ENCODE measurements at regions not wholly inside any gene's neighbourhood (a gene's known extent, or its start where the extent isn't known, plus 50 kb on each side); places are given as distances from the start of the nearest gene placed in this dataset.
"Not testable (repeated sequence)": the region's sequence is repeated elsewhere in the genome, so short reads cannot be mapped to it uniquely, and the experiment has no call there.

- H3K4me3 Mint-ChIP-seq = peak overlapping the region; percentile 62
- peak; percentile 29 for DNase-seq
- not testable (repeated sequence) for H3K27me3 Mint-ChIP-seq (ENCODE audit: low read depth); H3K36me3 Mint-ChIP-seq (ENCODE audit: low read depth); H3K27ac Mint-ChIP-seq; H3K9me3 Mint-ChIP-seq; H3K4me1 Mint-ChIP-seq (ENCODE audit: low read depth)
- intact Hi-C loops (cut with micrococcal nuclease) = loop anchor here (1.0 to 5.0 kb wide), 3 partner anchors 128 to 389 kb away; partner anchors contain the start of gene MZT2A
- CTCF ChIA-PET = interaction anchor here (1.0 to 2.9 kb wide), 4 partner anchors 16 to 130 kb away, joined by 3 to 17 read pairs (median 10); no protein-coding TSS in a partner anchor
Measured at GRCh38 chr2:131802351-131802836, 274.7 kb downstream of the CCDC74A start.

- DNase-seq; H3K36me3 Mint-ChIP-seq (ENCODE audit: low read depth); H3K27ac Mint-ChIP-seq; CTCF ChIA-PET; H3K27me3 Mint-ChIP-seq (ENCODE audit: low read depth); H3K9me3 Mint-ChIP-seq; H3K4me1 Mint-ChIP-seq (ENCODE audit: low read depth); H3K4me3 Mint-ChIP-seq: not testable (repeated sequence)
- intact Hi-C loops (cut with micrococcal nuclease) = loop anchor here (5.0 kb wide), 1 partner anchor 311 kb away; the partner anchor contains the start of gene MZT2A
Measured at GRCh38 chr2:131803237-131803636, 275.5 kb downstream of the CCDC74A start.

- H3K27me3 Mint-ChIP-seq (ENCODE audit: low read depth); H3K4me1 Mint-ChIP-seq (ENCODE audit: low read depth); CTCF ChIA-PET; H3K4me3 Mint-ChIP-seq; H3K36me3 Mint-ChIP-seq (ENCODE audit: low read depth); intact Hi-C loops (cut with micrococcal nuclease); H3K27ac Mint-ChIP-seq; H3K9me3 Mint-ChIP-seq; DNase-seq: not testable (repeated sequence)
Measured at GRCh38 chr2:131812605-131813004, 284.9 kb downstream of the CCDC74A start.

- H3K36me3 Mint-ChIP-seq (ENCODE audit: low read depth); intact Hi-C loops (cut with micrococcal nuclease); H3K4me1 Mint-ChIP-seq (ENCODE audit: low read depth); H3K27ac Mint-ChIP-seq; DNase-seq; CTCF ChIA-PET; H3K27me3 Mint-ChIP-seq (ENCODE audit: low read depth); H3K4me3 Mint-ChIP-seq; H3K9me3 Mint-ChIP-seq: not testable (repeated sequence)
Measured at GRCh38 chr2:131813378-131813777, 285.7 kb downstream of the CCDC74A start.

- H3K9me3 Mint-ChIP-seq; CTCF ChIA-PET; H3K36me3 Mint-ChIP-seq (ENCODE audit: low read depth); DNase-seq; intact Hi-C loops (cut with micrococcal nuclease); H3K4me1 Mint-ChIP-seq (ENCODE audit: low read depth); H3K4me3 Mint-ChIP-seq; H3K27me3 Mint-ChIP-seq (ENCODE audit: low read depth); H3K27ac Mint-ChIP-seq: not testable (repeated sequence)
Measured at GRCh38 chr2:131818267-131818973, 290.7 kb downstream of the CCDC74A start.

- H3K27me3 Mint-ChIP-seq (ENCODE audit: low read depth); intact Hi-C loops (cut with micrococcal nuclease); CTCF ChIA-PET: not testable (repeated sequence)
Measured at GRCh38 chr2:131822237-131822721, 294.6 kb downstream of the CCDC74A start.

GRCh38 chr2:131823058-131823457, 295.4 kb downstream of the CCDC74A start:
- H3K9me3 Mint-ChIP-seq; H3K36me3 Mint-ChIP-seq (ENCODE audit: low read depth); DNase-seq; CTCF ChIA-PET; H3K27me3 Mint-ChIP-seq (ENCODE audit: low read depth); intact Hi-C loops (cut with micrococcal nuclease); H3K4me1 Mint-ChIP-seq (ENCODE audit: low read depth); H3K27ac Mint-ChIP-seq; H3K4me3 Mint-ChIP-seq: not testable (repeated sequence)

More at GRCh38 chr2:131822237-131822721, 294.6 kb downstream of the CCDC74A start:
- not testable (repeated sequence) for DNase-seq; H3K36me3 Mint-ChIP-seq (ENCODE audit: low read depth); H3K9me3 Mint-ChIP-seq; H3K4me1 Mint-ChIP-seq (ENCODE audit: low read depth); H3K4me3 Mint-ChIP-seq; H3K27ac Mint-ChIP-seq

- H3K27me3 Mint-ChIP-seq (ENCODE audit: low read depth); intact Hi-C loops (cut with micrococcal nuclease); H3K36me3 Mint-ChIP-seq (ENCODE audit: low read depth): not testable (repeated sequence)
Measured at GRCh38 chr2:131824986-131825385, 297.3 kb downstream of the CCDC74A start.

GRCh38 chr2:131827481-131828163, 299.9 kb downstream of the CCDC74A start:
- no peak overlapping the region for H3K27ac Mint-ChIP-seq
- CTCF ChIA-PET = no interaction called here
- no peaks in the 10 kb centered on the region for H3K9me3 Mint-ChIP-seq
- DNase-seq = no peak
- H3K36me3 Mint-ChIP-seq (ENCODE audit: low read depth) = no peaks in the 10 kb centered on the region
- H3K27me3 Mint-ChIP-seq (ENCODE audit: low read depth) = peaks cover 4% of the 10 kb centered on the region
- H3K4me3 Mint-ChIP-seq = no peak overlapping the region
- no peaks in the 10 kb centered on the region for H3K4me1 Mint-ChIP-seq (ENCODE audit: low read depth)
- intact Hi-C loops (cut with micrococcal nuclease) = no loop called here

More at GRCh38 chr2:131824986-131825385, 297.3 kb downstream of the CCDC74A start:
- H3K4me3 Mint-ChIP-seq; H3K4me1 Mint-ChIP-seq (ENCODE audit: low read depth); DNase-seq; CTCF ChIA-PET; H3K27ac Mint-ChIP-seq; H3K9me3 Mint-ChIP-seq: not testable (repeated sequence)

- Mint-ChIP-seq H3K36me3 (ENCODE audit: low read depth) (no peaks in the 10 kb centered on the region), H3K9me3 (no peaks in the 10 kb centered on the region), H3K27ac (no peak overlapping the region), H3K4me1 (ENCODE audit: low read depth) (no peaks in the 10 kb centered on the region), H3K27me3 (ENCODE audit: low read depth) (peaks cover 4% of the 10 kb centered on the region), H3K4me3 (no peak overlapping the region)
- DNase-seq = no peak
- CTCF ChIA-PET = no interaction called here
- intact Hi-C loops (cut with micrococcal nuclease) = no loop called here
Measured at GRCh38 chr2:131828164-131828561, 300.5 kb downstream of the CCDC74A start.

- H3K36me3 Mint-ChIP-seq (ENCODE audit: low read depth); intact Hi-C loops (cut with micrococcal nuclease); H3K27me3 Mint-ChIP-seq (ENCODE audit: low read depth); H3K9me3 Mint-ChIP-seq; H3K4me1 Mint-ChIP-seq (ENCODE audit: low read depth); DNase-seq; H3K27ac Mint-ChIP-seq; CTCF ChIA-PET; H3K4me3 Mint-ChIP-seq: not testable (repeated sequence)
Measured at GRCh38 chr2:131828633-131829455, 301.2 kb downstream of the CCDC74A start.

GRCh38 chr2:131829456-131830241, 302.0 kb downstream of the CCDC74A start:
- H3K9me3 Mint-ChIP-seq; H3K27me3 Mint-ChIP-seq (ENCODE audit: low read depth); DNase-seq; H3K4me3 Mint-ChIP-seq; intact Hi-C loops (cut with micrococcal nuclease); H3K36me3 Mint-ChIP-seq (ENCODE audit: low read depth); H3K4me1 Mint-ChIP-seq (ENCODE audit: low read depth); H3K27ac Mint-ChIP-seq; CTCF ChIA-PET: not testable (repeated sequence)
